ENCODE measurements at regions not wholly inside any gene's neighbourhood (a gene's known extent, or its start where the extent isn't known, plus 50 kb on each side); places are given as distances from the start of the nearest gene placed in this dataset.
A peak's percentile ranks its signal among the peaks of the same experiment; 100 is the strongest.

GRCh38 chr10:3398825-3399646 is 226.5 kb upstream of the PITRM1 start:
- Histone ChIP-seq H3K9me3 (replicated peaks in 1 of 11) (peaks cover 0 to 13% (median 5%) of the 10 kb centered on the region in 11 experiments; a peak in 15 of 22 replicates), H3K27me3 (no peaks in the 10 kb centered on the region), H3K4me3 (no peak overlapping the region), H4K20me1 (no peaks in the 10 kb centered on the region), H3K27ac (no peak overlapping the region), H3K9ac (no peak overlapping the region), H3K36me3 (no peaks in the 10 kb centered on the region), H3K4me1 (peaks cover 15 to 55% (median 32%) of the 10 kb centered on the region in 10 experiments; a peak in 19 of 20 replicates), H3K4me2 (peak overlapping the region in 8 of 11 experiments; percentile 0 to 38 (median 17); a peak in 11 of 22 replicates)
- no peak for TF ChIP-seq Cebpa-rat (IDR thresholded peaks at IDR 0.05)

DNA sequence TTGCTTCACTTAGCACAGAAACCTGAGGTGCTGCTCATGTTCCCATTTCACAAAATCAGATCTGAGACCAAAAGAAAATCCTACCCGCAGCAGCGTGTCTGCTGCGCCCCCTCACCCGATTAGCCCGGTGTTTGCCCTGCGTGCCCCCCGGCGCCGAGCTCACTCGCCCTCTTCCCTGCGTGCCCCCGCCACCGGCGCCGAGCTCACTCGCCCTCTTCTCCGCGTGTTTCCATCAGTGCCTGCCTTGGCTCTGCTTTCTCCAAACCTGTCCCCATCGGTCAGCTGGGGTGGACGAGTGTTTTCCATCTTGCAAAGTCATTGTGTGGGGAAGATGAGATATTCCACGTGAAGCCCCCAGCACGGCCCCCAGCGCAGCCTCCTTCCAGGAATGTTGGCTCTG is 225.3 kb upstream of the PITRM1 start:
- Histone ChIP-seq H3K36me3 (no peaks in the 10 kb centered on the region), H3K9ac (no peak overlapping the region), H3K9me3 (replicated peaks in 1 of 11) (peaks cover 0 to 13% (median 5%) of the 10 kb centered on the region in 11 experiments; a peak in 15 of 22 replicates), H3K27ac (no peak overlapping the region), H4K20me1 (no peaks in the 10 kb centered on the region), H3K4me2 (no peak overlapping the region), H3K4me1 (peaks cover 17 to 57% (median 39%) of the 10 kb centered on the region in 10 experiments; a peak in 19 of 20 replicates), H3K4me3 (no peak overlapping the region), H3K27me3 (no peaks in the 10 kb centered on the region)
- no peak for TF ChIP-seq Cebpa-rat (IDR thresholded peaks at IDR 0.05)

- Histone ChIP-seq H3K4me2 (peak overlapping the region in 2 of 11 experiments; percentile 11 to 61; a peak in 2 of 22 replicates), H3K36me3 (no peaks in the 10 kb centered on the region), H3K9ac (no peak overlapping the region), H3K4me1 (peaks cover 17 to 57% (median 39%) of the 10 kb centered on the region in 10 experiments; a peak in 19 of 20 replicates), H3K27me3 (no peaks in the 10 kb centered on the region), H3K4me3 (no peak overlapping the region), H3K9me3 (replicated peaks in 1 of 11) (peaks cover 0 to 13% (median 5%) of the 10 kb centered on the region in 11 experiments; a peak in 15 of 22 replicates), H3K27ac (no peak overlapping the region), H4K20me1 (no peaks in the 10 kb centered on the region)
- TF ChIP-seq Cebpa-rat (IDR thresholded peaks at IDR 0.05): no peak
These were observed 224.6 kb upstream of the PITRM1 start for GRCh38 chr10:3397231-3397630.

GRCh38 chr10:3396116-3396515 is 223.5 kb upstream of the PITRM1 start:
- Histone ChIP-seq H4K20me1 (no peaks in the 10 kb centered on the region), H3K36me3 (no peaks in the 10 kb centered on the region), H3K9ac (no peak overlapping the region), H3K4me3 (no peak overlapping the region), H3K4me1 (peaks cover 17 to 57% (median 39%) of the 10 kb centered on the region in 10 experiments; a peak in 19 of 20 replicates), H3K4me2 (peak overlapping the region in 6 of 11 experiments; percentile 2 to 61 (median 56); a peak in 8 of 22 replicates), H3K27ac (no peak overlapping the region), H3K27me3 (no peaks in the 10 kb centered on the region), H3K9me3 (replicated peaks in 1 of 11) (peaks cover 0 to 11% (median 5%) of the 10 kb centered on the region in 11 experiments; a peak in 15 of 22 replicates)
- no peak for TF ChIP-seq Cebpa-rat (IDR thresholded peaks at IDR 0.05)

GRCh38 chr10:3395458-3395861 is 222.9 kb upstream of the PITRM1 start:
- H3K4me3 ChIP-seq: no peak overlapping the region
- peaks cover 0 to 15% (median 8%) of the 10 kb centered on the region in 11 experiments; a peak in 15 of 22 replicates for H3K9me3 ChIP-seq (replicated peaks in 1 of 11)
- no peak overlapping the region for H3K27ac ChIP-seq
- H3K4me2 ChIP-seq: peak overlapping the region; percentile 18 to 61 (median 37); a peak in 18 of 22 replicates
- no peak for TF ChIP-seq Cebpa-rat (IDR thresholded peaks at IDR 0.05)
- peaks cover 17 to 57% (median 39%) of the 10 kb centered on the region in 10 experiments; a peak in 19 of 20 replicates for H3K4me1 ChIP-seq
- H4K20me1 ChIP-seq: no peaks in the 10 kb centered on the region
- no peaks in the 10 kb centered on the region for H3K36me3 ChIP-seq
- H3K9ac ChIP-seq: no peak overlapping the region
- H3K27me3 ChIP-seq: no peaks in the 10 kb centered on the region

GRCh38 chr10:3395041-3395440 is 222.5 kb upstream of the PITRM1 start:
- H3K36me3 ChIP-seq: no peaks in the 10 kb centered on the region
- peak overlapping the region; percentile 18 to 61 (median 37); a peak in 18 of 22 replicates for H3K4me2 ChIP-seq
- H3K9ac ChIP-seq: no peak overlapping the region
- H4K20me1 ChIP-seq: no peaks in the 10 kb centered on the region
- H3K27me3 ChIP-seq: no peaks in the 10 kb centered on the region
- peak overlapping the region in 2 of 11 experiments; percentile 4 to 33; a peak in 2 of 22 replicates for H3K27ac ChIP-seq
- no peak overlapping the region for H3K4me3 ChIP-seq
- peaks cover 0 to 15% (median 8%) of the 10 kb centered on the region in 11 experiments; a peak in 15 of 22 replicates for H3K9me3 ChIP-seq (replicated peaks in 1 of 11)
- peaks cover 17 to 56% (median 39%) of the 10 kb centered on the region in 10 experiments; a peak in 19 of 20 replicates for H3K4me1 ChIP-seq
- TF ChIP-seq Cebpa-rat (IDR thresholded peaks at IDR 0.05): no peak

GRCh38 chr10:3393958-3394357 is 221.4 kb upstream of the PITRM1 start:
- H3K4me3 ChIP-seq: no peak overlapping the region
- H3K36me3 ChIP-seq: no peaks in the 10 kb centered on the region
- peak overlapping the region in 1 of 11 experiments; percentile 33; a peak in 1 of 22 replicates for H3K27ac ChIP-seq
- peaks cover 0 to 15% (median 8%) of the 10 kb centered on the region in 11 experiments; a peak in 15 of 22 replicates for H3K9me3 ChIP-seq (replicated peaks in 1 of 11)
- H3K4me1 ChIP-seq: peaks cover 17 to 45% (median 31%) of the 10 kb centered on the region in 10 experiments; a peak in 19 of 20 replicates
- no peak for TF ChIP-seq Cebpa-rat (IDR thresholded peaks at IDR 0.05)
- no peaks in the 10 kb centered on the region for H3K27me3 ChIP-seq
- peak overlapping the region in 7 of 11 experiments; percentile 23 to 61 (median 46); a peak in 13 of 22 replicates for H3K4me2 ChIP-seq
- H4K20me1 ChIP-seq: no peaks in the 10 kb centered on the region
- no peak overlapping the region for H3K9ac ChIP-seq

DNA sequence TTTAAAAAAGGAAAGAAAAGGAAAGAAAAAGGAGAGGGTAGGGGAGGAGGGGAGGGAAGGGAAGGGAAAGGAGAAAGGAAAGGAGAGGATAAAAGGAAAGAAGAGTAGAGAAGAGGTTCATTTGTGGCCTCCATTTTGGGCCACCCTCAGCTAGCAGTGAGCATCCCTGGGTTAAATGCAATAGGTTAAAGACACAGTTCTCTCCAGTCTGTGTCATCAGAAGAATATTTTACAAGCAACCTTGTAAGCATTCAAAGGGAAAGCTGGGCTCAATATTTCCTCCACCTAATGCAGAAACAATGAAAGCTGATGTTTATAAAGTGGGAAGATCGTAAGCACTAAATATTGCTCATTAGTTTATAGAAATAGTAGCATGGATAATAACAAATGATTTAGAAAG is 219.1 kb upstream of the PITRM1 start:
- Histone ChIP-seq H3K4me3 (no peak overlapping the region), H3K27ac (no peak overlapping the region), H4K20me1 (no peaks in the 10 kb centered on the region)

DNA sequence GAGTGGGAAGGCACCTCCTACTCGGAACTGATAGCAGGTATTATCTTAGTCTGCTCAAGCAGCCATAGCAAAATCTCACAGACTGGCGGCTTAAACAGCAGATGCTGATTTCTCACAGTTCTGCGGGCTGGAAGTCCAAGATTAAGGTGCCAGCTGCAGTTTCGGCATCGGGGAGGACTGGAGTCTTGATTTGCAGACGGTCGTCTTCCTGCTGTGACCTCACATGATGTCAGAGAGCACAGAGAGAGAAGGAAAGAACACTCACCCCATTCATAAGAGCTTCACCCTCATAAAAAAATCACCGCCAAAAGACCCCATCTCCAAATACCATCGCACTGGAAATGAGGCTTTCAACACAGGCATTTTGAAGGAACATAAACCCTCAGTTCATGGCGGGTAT is 216.5 kb upstream of the PITRM1 start:
- Histone ChIP-seq H3K4me1 (peaks cover 3 to 9% (median 8%) of the 10 kb centered on the region in 10 experiments; a peak in 15 of 20 replicates), H3K4me2 (no peak overlapping the region), H3K9me3 (replicated peaks in 1 of 11) (peaks cover 22 to 38% (median 29%) of the 10 kb centered on the region in 11 experiments), H4K20me1 (no peaks in the 10 kb centered on the region), H3K27me3 (no peaks in the 10 kb centered on the region), H3K4me3 (no peak overlapping the region), H3K27ac (no peak overlapping the region), H3K9ac (no peak overlapping the region), H3K36me3 (0 out of 22 replicates have a peak, but pooled peaks cover 0 to 5% (median 0%) of the 10 kb centered on the region in 11 experiments)
- TF ChIP-seq Cebpa-rat (IDR thresholded peaks at IDR 0.05): no peak

More for the DNA sequence above, 219.1 kb upstream of the PITRM1 start:
- H3K9me3 ChIP-seq (replicated peaks in 1 of 11): peaks cover 1 to 21% (median 13%) of the 10 kb centered on the region in 11 experiments; a peak in 18 of 22 replicates
- no peak overlapping the region for H3K9ac ChIP-seq
- H3K36me3 ChIP-seq: no peaks in the 10 kb centered on the region
- peaks cover 17 to 34% (median 29%) of the 10 kb centered on the region in 10 experiments; a peak in 19 of 20 replicates for H3K4me1 ChIP-seq
- no peaks in the 10 kb centered on the region for H3K27me3 ChIP-seq
- TF ChIP-seq Cebpa-rat (IDR thresholded peaks at IDR 0.05): no peak
- no peak overlapping the region for H3K4me2 ChIP-seq
